OCI-LY7 (cell line): ENCODE measurements at regions not wholly inside any gene's neighbourhood (a gene's known extent, or its start where the extent isn't known, plus 50 kb on each side); places are given as distances from the start of the nearest gene placed in this dataset.

Experiments used
- BruUV-seq: library from RNA; stranded (reverse); fragments of 400-500 nt; replicated peaks from 2 replicates; lab custom pipeline; 2021; lab: Mats Ljungman, UMichigan
- CTCF ChIA-PET: fragments of 300-600 bp; sonication (Branson Sonifier 250); formaldehyde crosslinking; loops from one replicate; lab custom pipeline; 2022; ENCODE audit warnings: antibody characterized with exemption; ENCODE audit not compliant: unreplicated experiment; lab: Charles Lee
- POLR2A ChIA-PET: fragments of 300-600 bp; sonication (Branson Sonifier 250); formaldehyde crosslinking; loops from one replicate; lab custom pipeline; 2022; ENCODE audit warnings: antibody characterized with exemption; lab: Charles Lee
- DNase-seq: peaks from one replicate; pipeline ENCODE4 v3.0.0-alpha.2; 2015; ENCODE audit warnings: low spot score
- H2AFZ ChIP-seq: fragments of 200-600 bp; sonication (generic), shearing (Covaris generic); 2 replicates; pipeline ENCODE4 v1.6.1; 2014; ENCODE audit warnings: mild to moderate bottlenecking, antibody characterized with exemption, low read length, moderate library complexity
- H3K27ac ChIP-seq: fragments of 200-600 bp; sonication (generic); 2 replicates; pipeline ENCODE4 v1.5.1; 2014; ENCODE audit warnings: mixed run types, low read depth, mild to moderate bottlenecking, moderate library complexity, low read length, inconsistent platforms; ENCODE audit not compliant: poor library complexity, severe bottlenecking
- H3K36me3 ChIP-seq: fragments of 200-600 bp; sonication (generic); 2 replicates; pipeline ENCODE4 v1.6.1; 2014; ENCODE audit warnings: mild to moderate bottlenecking, antibody characterized with exemption, low read length, moderate library complexity, mixed read lengths; ENCODE audit not compliant: insufficient read depth
- H3K4me1 ChIP-seq: fragments of 200-600 bp; sonication (generic); 2 replicates; pipeline ENCODE4 v1.5.1; 2014; ENCODE audit warnings: mild to moderate bottlenecking, low read length; ENCODE audit not compliant: insufficient read depth, poor library complexity, severe bottlenecking
- H3K4me2 ChIP-seq: fragments of 200-600 bp; sonication (generic); 2 replicates; pipeline ENCODE4 v1.6.1; 2014; ENCODE audit warnings: mild to moderate bottlenecking, low read length
- H3K4me3 ChIP-seq: fragments of 200-600 bp; sonication (generic); 2 replicates; pipeline ENCODE4 v1.5.1; 2014; ENCODE audit warnings: mild to moderate bottlenecking, low read depth, low read length; ENCODE audit not compliant: poor library complexity, severe bottlenecking
- H3K79me2 ChIP-seq: fragments of 200-600 bp; sonication (generic); 2 replicates; pipeline ENCODE4 v1.6.1; 2016; ENCODE audit warnings: low read depth, mild to moderate bottlenecking, low read length, moderate library complexity, mixed read lengths; ENCODE audit not compliant: insufficient read depth
- H3K9me2 ChIP-seq: fragments of 200-600 bp; sonication (generic); 2 replicates; pipeline ENCODE4 v1.6.1; 2016; ENCODE audit warnings: mild to moderate bottlenecking, low read length, mixed read lengths; ENCODE audit not compliant: insufficient read depth
- H3K9me3 ChIP-seq: fragments of 200-600 bp; sonication (generic); 2 replicates; pipeline ENCODE4 v1.6.1; 2014; ENCODE audit warnings: mild to moderate bottlenecking, mixed run types, low read length, mixed read lengths
- H4K20me1 ChIP-seq: fragments of 200-600 bp; sonication (generic); 2 replicates; pipeline ENCODE4 v1.6.1; 2014; ENCODE audit warnings: mild to moderate bottlenecking, antibody characterized with exemption, low read length, moderate library complexity, mixed read lengths; ENCODE audit not compliant: insufficient read depth
- EZH2phosphoT487 ChIP-seq: fragments of 200-600 bp; sonication (generic); IDR thresholded peaks from 2 replicates; pipeline ENCODE4 v1.6.1; 2018; ENCODE audit warnings: low read depth, borderline replicate concordance, mild to moderate bottlenecking, mixed run types, antibody characterized with exemption, low read length, moderate library complexity, mixed read lengths
- intact Hi-C: fragments of 100-400 bp; cut with micrococcal nuclease; formaldehyde crosslinking; loops from one replicate; pipeline ENCODE4 v1.10.0; 2022; ENCODE audit not compliant: unreplicated experiment
- TF ChIP-seq, protein P1 (sequence below): fragments of 200-600 bp; sonication (generic); conservative IDR thresholded peaks from 2 replicates; pipeline ENCODE4 v1.5.1; 2014; ENCODE audit warnings: mild to moderate bottlenecking, antibody characterized with exemption, low read length, moderate library complexity, mixed read lengths

DNA sequence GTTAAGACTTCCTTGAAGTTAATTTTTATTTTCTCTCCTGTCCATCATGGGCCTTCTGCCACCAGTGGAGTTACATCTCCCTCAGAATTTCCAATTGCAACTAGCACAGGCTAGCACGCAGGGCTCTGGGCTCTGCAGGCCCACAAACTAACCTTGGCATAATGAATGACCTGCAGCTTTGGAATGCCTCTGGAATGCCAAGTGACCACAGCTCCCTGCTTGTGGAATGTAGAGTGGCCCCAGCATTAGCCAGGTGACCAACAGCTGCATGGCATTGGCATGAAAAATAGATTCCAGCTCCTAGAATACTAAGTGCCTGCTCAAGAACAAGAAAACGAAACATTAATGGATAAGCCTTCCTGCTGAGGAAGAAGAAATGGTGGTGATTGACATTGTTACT lies 726.1 kb downstream of the BRINP1 start:
- Histone ChIP-seq H3K4me2 (no peak overlapping the region), H3K27ac (no peak overlapping the region), H3K36me3 (no peaks in the 10 kb centered on the region), H3K79me2 (no peaks in the 10 kb centered on the region), H3K9me2 (no peaks in the 10 kb centered on the region), H2AFZ (no peak overlapping the region), H3K4me1 (no peaks in the 10 kb centered on the region), H3K9me3 (no peaks in the 10 kb centered on the region), H3K4me3 (no peak overlapping the region), H4K20me1 (no peaks in the 10 kb centered on the region)
- no peak for DNase-seq
- intact Hi-C loops: no loop called here
- POLR2A ChIA-PET: no interaction called here
- CTCF ChIA-PET: no interaction called here
- BruUV-seq: no TSS peak
- no peak for TF ChIP-seq EZH2phosphoT487
- TF ChIP-seq, protein P1, sequence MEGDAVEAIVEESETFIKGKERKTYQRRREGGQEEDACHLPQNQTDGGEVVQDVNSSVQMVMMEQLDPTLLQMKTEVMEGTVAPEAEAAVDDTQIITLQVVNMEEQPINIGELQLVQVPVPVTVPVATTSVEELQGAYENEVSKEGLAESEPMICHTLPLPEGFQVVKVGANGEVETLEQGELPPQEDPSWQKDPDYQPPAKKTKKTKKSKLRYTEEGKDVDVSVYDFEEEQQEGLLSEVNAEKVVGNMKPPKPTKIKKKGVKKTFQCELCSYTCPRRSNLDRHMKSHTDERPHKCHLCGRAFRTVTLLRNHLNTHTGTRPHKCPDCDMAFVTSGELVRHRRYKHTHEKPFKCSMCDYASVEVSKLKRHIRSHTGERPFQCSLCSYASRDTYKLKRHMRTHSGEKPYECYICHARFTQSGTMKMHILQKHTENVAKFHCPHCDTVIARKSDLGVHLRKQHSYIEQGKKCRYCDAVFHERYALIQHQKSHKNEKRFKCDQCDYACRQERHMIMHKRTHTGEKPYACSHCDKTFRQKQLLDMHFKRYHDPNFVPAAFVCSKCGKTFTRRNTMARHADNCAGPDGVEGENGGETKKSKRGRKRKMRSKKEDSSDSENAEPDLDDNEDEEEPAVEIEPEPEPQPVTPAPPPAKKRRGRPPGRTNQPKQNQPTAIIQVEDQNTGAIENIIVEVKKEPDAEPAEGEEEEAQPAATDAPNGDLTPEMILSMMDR: no peak

GRCh38 chr9:118644066-118644465 lies 725.2 kb downstream of the BRINP1 start:
- no peaks in the 10 kb centered on the region for H3K36me3 ChIP-seq

GRCh38 chr9:118647331-118647730 lies 721.9 kb downstream of the BRINP1 start:
- Histone ChIP-seq H3K4me2 (no peak overlapping the region), H3K9me3 (no peaks in the 10 kb centered on the region), H3K27ac (no peak overlapping the region), H4K20me1 (no peaks in the 10 kb centered on the region), H3K79me2 (no peaks in the 10 kb centered on the region), H3K36me3 (no peaks in the 10 kb centered on the region), H3K4me3 (no peak overlapping the region), H3K9me2 (no peaks in the 10 kb centered on the region), H3K4me1 (no peaks in the 10 kb centered on the region), H2AFZ (no peak overlapping the region)
- no TSS peak for BruUV-seq
- intact Hi-C loops: no loop called here
- POLR2A ChIA-PET: no interaction called here
- TF ChIP-seq, protein P1: no peak
- no peak for TF ChIP-seq EZH2phosphoT487
- DNase-seq: no peak
- CTCF ChIA-PET: no interaction called here

More at GRCh38 chr9:118644066-118644465, 725.2 kb downstream of the BRINP1 start:
- DNase-seq: no peak
- BruUV-seq: no TSS peak
- no peaks in the 10 kb centered on the region for H3K79me2 ChIP-seq
- no peaks in the 10 kb centered on the region for H3K9me2 ChIP-seq
- H3K27ac ChIP-seq: no peak overlapping the region
- no peaks in the 10 kb centered on the region for H4K20me1 ChIP-seq
- no peak overlapping the region for H3K4me2 ChIP-seq
- no peak overlapping the region for H2AFZ ChIP-seq
- no peak overlapping the region for H3K4me3 ChIP-seq
- intact Hi-C loops: no loop called here
- no peaks in the 10 kb centered on the region for H3K9me3 ChIP-seq
- no peak for TF ChIP-seq EZH2phosphoT487
- TF ChIP-seq, protein P1: no peak
- ChIA-PET POLR2A (no interaction called here), CTCF (no interaction called here)
- no peaks in the 10 kb centered on the region for H3K4me1 ChIP-seq
